Neutrophil (primary cell): ENCODE measurements at regions not wholly inside any gene's neighbourhood (a gene's known extent, or its start where the extent isn't known, plus 50 kb on each side); places are given as distances from the start of the nearest gene placed in this dataset.

Experiments used
- H3K27ac ChIP-seq: fragments of 200-600 bp; sonication (generic); 2 replicates; pipeline ENCODE4 v1.5.1; 2016; ENCODE audit warnings: mild to moderate bottlenecking, moderate library complexity
- H3K27me3 ChIP-seq: fragments of 200-600 bp; sonication (generic); 2 replicates; pipeline ENCODE4 v1.6.0; 2016; ENCODE audit warnings: mild to moderate bottlenecking
- H3K36me3 ChIP-seq: fragments of 200-600 bp; sonication (generic); 2 replicates; pipeline ENCODE4 v1.5.1; 2017
- H3K4me1 ChIP-seq, 2 experiments: fragments of 200-600 bp in 1 of 2; sonication (generic) in 1 of 2; 1 replicate in 1 of 2; 2 replicates in 1 of 2; pipeline versions ENCODE4 v1.5.1 to v1.6.1; 2013 to 2016; ENCODE audit warnings: low read depth in 1 of 2, low read length in 1 of 2, mild to moderate bottlenecking in 1 of 2, moderate library complexity in 1 of 2; ENCODE audit not compliant: control insufficient read depth in 1 of 2, insufficient read depth in 1 of 2
- H3K4me3 ChIP-seq, 2 experiments: fragments of 200-600 bp in 1 of 2; sonication (generic) in 1 of 2; 1 replicate in 1 of 2; 2 replicates in 1 of 2; pipeline ENCODE4 v1.5.1; 2013 to 2016; ENCODE audit warnings: low read depth in 1 of 2, low read length in 1 of 2, mild to moderate bottlenecking in 1 of 2, moderate library complexity in 1 of 2
- H3K9me3 ChIP-seq: fragments of 200-600 bp; sonication (generic); 2 replicates; pipeline ENCODE4 v1.5.1; 2016
- CTCF ChIP-seq: fragments of 200-600 bp; sonication (generic); IDR thresholded peaks from 2 replicates; pipeline ENCODE4 v1.5.1; 2016; ENCODE audit warnings: antibody characterized with exemption

- no peak for TF ChIP-seq CTCF
- no peak overlapping the region for H3K27ac ChIP-seq
These were observed 333.4 kb downstream of the SH2D4B start for GRCh38 chr10:80871083-80871482.

DNA sequence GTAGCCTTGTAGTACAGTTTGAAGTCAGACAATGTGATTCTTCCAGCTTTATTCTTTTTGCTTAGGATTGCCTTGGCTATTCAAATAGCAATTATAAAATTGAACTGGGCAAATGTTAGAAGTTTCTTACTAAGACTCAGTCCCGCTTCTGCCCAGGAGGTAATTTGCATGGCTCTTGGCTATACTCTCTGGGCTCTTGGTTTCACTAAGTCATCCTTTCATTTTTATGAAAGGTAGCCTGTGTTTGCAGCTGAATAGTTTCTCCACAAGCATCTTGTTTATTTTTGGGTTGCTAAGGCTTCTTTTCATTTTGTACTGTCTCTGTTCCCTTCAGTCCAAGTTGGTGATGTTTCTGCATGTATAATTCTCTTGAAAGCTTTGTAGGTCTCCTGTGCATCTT, 340.6 kb downstream of the SH2D4B start:
- TF ChIP-seq CTCF, result no peak
- H3K9me3 ChIP-seq, result no peaks in the 10 kb centered on the region
- no peaks in the 10 kb centered on the region for H3K36me3 ChIP-seq
- H3K4me1 ChIP-seq, result no peaks in the 10 kb centered on the region
- H3K4me3 ChIP-seq, result no peak overlapping the region
- no peaks in the 10 kb centered on the region for H3K27me3 ChIP-seq
- H3K27ac ChIP-seq, result no peak overlapping the region

More at GRCh38 chr10:80871083-80871482, 333.4 kb downstream of the SH2D4B start:
- Histone ChIP-seq H3K27me3 (no peaks in the 10 kb centered on the region), H3K4me1 (no peaks in the 10 kb centered on the region), H3K9me3 (no peaks in the 10 kb centered on the region), H3K36me3 (no peaks in the 10 kb centered on the region), H3K4me3 (no peak overlapping the region)

DNA sequence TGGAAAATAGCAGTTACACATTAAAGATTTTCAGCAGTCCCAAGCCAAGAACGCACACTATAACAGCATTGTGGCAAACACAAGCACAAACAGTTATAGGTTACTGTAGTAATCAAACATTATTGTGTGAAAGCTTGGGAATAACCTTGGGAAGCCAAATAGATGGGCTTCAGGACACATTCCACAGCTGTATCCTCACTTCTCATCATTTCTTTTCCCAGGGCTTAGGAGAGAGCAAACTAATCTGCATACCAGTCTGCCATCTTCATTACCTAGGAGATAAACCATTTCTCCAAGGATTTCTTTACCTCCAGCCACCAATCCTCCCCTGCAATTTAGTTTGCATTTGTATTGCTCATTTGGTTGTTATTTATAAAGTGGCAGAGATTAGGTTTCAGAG, 352.4 kb downstream of the SH2D4B start:
- no peaks in the 10 kb centered on the region for H3K4me1 ChIP-seq
- no peak overlapping the region for H3K4me3 ChIP-seq
- no peak overlapping the region for H3K27ac ChIP-seq
- TF ChIP-seq CTCF, result no peak
- H3K27me3 ChIP-seq, result no peaks in the 10 kb centered on the region
- no peaks in the 10 kb centered on the region for H3K36me3 ChIP-seq
- no peaks in the 10 kb centered on the region for H3K9me3 ChIP-seq

- Histone ChIP-seq H3K4me1 (no peaks in the 10 kb centered on the region), H3K27me3 (no peaks in the 10 kb centered on the region), H3K27ac (no peak overlapping the region), H3K36me3 (no peaks in the 10 kb centered on the region), H3K4me3 (no peak overlapping the region), H3K9me3 (no peaks in the 10 kb centered on the region)
- no peak for TF ChIP-seq CTCF
These were observed 355.6 kb downstream of the SH2D4B start for GRCh38 chr10:80893256-80893655.

DNA sequence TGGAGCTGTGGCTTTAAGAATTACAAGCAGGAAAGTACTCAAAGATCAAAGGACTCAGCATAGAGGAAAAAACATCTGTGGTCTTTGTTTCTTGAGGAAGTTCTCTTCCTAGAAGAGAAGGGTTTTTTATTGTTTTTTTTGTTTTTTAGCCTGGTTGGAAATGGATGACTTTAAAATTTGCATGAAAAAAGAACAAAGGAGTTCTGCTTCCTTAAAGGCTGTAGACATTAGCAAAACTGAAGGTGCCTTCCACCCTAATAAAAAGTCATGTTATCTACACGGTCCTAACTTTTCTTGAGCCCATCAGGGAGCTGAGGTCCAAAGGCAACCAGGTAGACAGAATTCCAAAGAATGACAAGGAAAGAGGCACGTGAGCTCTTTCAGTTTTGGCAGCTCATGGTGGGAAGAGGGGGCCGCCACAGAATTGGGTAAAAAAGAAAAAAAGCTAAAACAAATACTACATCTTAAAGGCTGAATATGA, 356.6 kb downstream of the SH2D4B start:
- no peaks in the 10 kb centered on the region for H3K9me3 ChIP-seq
- TF ChIP-seq CTCF, result no peak

More for the DNA sequence above, 356.6 kb downstream of the SH2D4B start:
- Histone ChIP-seq H3K27me3 (no peaks in the 10 kb centered on the region), H3K4me3 (no peak overlapping the region), H3K27ac (no peak overlapping the region), H3K36me3 (no peaks in the 10 kb centered on the region), H3K4me1 (no peaks in the 10 kb centered on the region)
